Mesothelial cell of epicardium (in vitro differentiated cells): ENCODE measurements at regions not wholly inside any gene's neighbourhood (a gene's known extent, or its start where the extent isn't known, plus 50 kb on each side); places are given as distances from the start of the nearest gene placed in this dataset.

ENCODE experiments used
- DNase-seq, 2 experiments: peaks; one replicate each; pipeline ENCODE4 v3.0.0; 2021; ENCODE audit warnings: low spot score in 2 of 2; ENCODE audit not compliant: unreplicated experiment in 2 of 2
- H3K27ac Mint-ChIP-seq: 2 replicates; pipeline ENCODE4 v1.8.0; 2021; ENCODE audit warnings: mixed read lengths
- H3K27me3 Mint-ChIP-seq: 2 replicates; pipeline ENCODE4 v1.8.0; 2021; ENCODE audit warnings: low read depth, mixed read lengths
- H3K36me3 Mint-ChIP-seq: 2 replicates; pipeline ENCODE4 v1.8.0; 2021; ENCODE audit warnings: mixed read lengths
- H3K4me1 Mint-ChIP-seq: 2 replicates; pipeline ENCODE4 v1.8.0; 2021; ENCODE audit warnings: mixed read lengths
- H3K4me3 Mint-ChIP-seq: 2 replicates; pipeline ENCODE4 v1.8.0; 2021; ENCODE audit warnings: mild to moderate bottlenecking, moderate library complexity, mixed read lengths
- H3K9me3 Mint-ChIP-seq: 2 replicates; pipeline ENCODE4 v1.8.0; 2021; ENCODE audit warnings: mixed read lengths
- TF ChIP-seq, protein P1 (sequence below): fragments of 200-600 bp; sonication (generic); IDR thresholded peaks from one replicate; pipeline ENCODE4 v1.5.0; 2021; ENCODE audit warnings: antibody characterized with exemption; ENCODE audit not compliant: unreplicated experiment

DNA sequence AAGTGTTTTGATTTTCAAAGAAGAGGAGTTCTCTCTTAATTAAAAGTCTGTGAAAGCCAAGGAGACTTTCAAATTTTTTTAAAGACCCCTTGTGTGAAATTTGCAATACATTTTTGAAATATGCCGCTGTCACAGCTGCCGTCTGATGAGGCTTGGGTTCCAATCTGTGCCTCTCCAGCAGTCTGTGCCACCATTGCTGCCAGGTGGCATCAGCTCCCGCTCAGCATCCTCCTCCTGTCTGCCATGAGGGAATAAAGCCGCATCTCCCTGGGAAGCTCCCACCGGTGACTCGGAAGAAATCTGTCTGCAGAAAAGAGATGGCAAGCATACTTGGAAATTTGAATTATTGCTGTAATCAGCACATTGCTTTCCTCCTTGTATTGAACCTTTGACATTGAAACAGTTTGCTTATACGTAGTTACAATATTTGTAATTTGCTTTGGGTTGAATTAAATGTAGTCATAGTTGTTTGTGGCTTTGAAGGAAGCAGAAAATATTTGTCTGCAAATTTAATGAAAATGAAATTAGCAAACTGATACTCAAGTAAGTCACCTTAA lies 145.7 kb upstream of the SNX2 start:
- Mint-ChIP-seq H3K36me3 (peaks cover 5% of the 10 kb centered on the region), H3K27me3 (no peaks in the 10 kb centered on the region), H3K9me3 (peaks cover 8% of the 10 kb centered on the region), H3K4me1 (peaks cover 23% of the 10 kb centered on the region), H3K4me3 (no peak overlapping the region), H3K27ac (no peak overlapping the region)
- TF ChIP-seq, protein P1, sequence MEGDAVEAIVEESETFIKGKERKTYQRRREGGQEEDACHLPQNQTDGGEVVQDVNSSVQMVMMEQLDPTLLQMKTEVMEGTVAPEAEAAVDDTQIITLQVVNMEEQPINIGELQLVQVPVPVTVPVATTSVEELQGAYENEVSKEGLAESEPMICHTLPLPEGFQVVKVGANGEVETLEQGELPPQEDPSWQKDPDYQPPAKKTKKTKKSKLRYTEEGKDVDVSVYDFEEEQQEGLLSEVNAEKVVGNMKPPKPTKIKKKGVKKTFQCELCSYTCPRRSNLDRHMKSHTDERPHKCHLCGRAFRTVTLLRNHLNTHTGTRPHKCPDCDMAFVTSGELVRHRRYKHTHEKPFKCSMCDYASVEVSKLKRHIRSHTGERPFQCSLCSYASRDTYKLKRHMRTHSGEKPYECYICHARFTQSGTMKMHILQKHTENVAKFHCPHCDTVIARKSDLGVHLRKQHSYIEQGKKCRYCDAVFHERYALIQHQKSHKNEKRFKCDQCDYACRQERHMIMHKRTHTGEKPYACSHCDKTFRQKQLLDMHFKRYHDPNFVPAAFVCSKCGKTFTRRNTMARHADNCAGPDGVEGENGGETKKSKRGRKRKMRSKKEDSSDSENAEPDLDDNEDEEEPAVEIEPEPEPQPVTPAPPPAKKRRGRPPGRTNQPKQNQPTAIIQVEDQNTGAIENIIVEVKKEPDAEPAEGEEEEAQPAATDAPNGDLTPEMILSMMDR, result no peak
- no peak for DNase-seq

DNA sequence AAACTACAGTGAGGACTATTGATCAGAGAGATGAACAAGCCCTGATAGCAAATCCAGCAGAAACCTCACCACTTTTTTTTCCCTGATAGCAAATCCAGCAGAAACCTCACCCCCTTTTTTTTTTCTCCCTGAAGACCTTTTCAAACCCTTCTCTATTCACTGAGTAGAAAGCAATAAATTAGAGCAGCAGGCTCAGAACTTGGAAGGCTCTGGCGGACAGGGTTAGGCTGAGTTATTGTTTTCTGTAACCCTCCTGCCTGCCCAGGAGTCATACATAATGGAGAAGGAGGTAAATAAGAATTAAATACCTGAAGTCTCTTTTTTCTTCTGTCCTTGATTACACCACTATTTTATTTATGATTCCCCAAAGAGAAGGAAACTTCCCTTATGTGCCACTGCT lies 136.3 kb upstream of the SNX2 start:
- Mint-ChIP-seq H3K36me3 (peaks cover 11% of the 10 kb centered on the region), H3K4me3 (peak overlapping the region; percentile 3), H3K4me1 (peaks cover 20% of the 10 kb centered on the region), H3K27ac (peak overlapping the region; percentile 91), H3K9me3 (peaks cover 21% of the 10 kb centered on the region), H3K27me3 (no peaks in the 10 kb centered on the region)
- TF ChIP-seq, protein P1, result no peak
- no peak for DNase-seq

DNA sequence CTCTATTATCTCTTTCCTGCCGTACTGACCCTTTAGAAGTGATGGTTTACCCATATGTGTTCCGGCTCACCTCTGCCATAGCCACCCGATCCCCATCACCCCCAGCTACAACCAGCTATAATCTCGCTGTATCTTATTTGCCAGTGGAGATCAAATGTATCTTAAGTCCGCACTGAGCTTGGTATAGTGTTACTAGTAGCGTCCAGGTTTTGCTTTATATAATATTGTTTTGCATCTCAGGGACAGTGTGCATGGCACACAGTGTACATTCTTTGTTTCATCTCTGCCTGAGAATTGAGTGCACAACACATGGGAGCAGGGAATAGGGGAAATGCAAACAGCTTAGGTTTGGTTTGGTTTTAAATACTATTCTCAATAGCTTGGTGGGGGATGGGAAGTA lies 135.8 kb upstream of the SNX2 start:
- peaks cover 21% of the 10 kb centered on the region for H3K9me3 Mint-ChIP-seq
- TF ChIP-seq, protein P1, result no peak
- H3K4me1 Mint-ChIP-seq, result peaks cover 20% of the 10 kb centered on the region
- no peak overlapping the region for H3K4me3 Mint-ChIP-seq
- peak overlapping the region; percentile 91 for H3K27ac Mint-ChIP-seq
- no peak for DNase-seq
- no peaks in the 10 kb centered on the region for H3K27me3 Mint-ChIP-seq
- H3K36me3 Mint-ChIP-seq, result peaks cover 9% of the 10 kb centered on the region

DNA sequence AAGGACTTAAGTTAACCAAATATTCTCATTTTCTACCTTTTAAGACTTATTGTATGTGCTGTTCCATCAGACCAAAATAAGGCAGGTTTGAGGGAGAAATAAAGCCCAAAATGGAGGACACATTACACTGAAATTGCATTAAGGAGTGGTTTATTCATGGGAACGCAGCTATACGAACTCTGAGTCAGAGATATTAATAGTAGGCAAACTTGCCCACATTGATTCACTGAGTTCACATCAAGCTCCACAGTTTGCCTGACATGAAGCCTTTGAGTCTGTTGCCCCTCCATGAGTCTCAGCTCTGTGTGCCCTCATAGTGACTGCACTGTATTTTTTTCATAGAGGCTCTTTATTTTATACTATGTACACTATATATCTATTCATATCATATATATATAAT lies 135.0 kb upstream of the SNX2 start:
- Mint-ChIP-seq H3K27me3 (no peaks in the 10 kb centered on the region), H3K9me3 (peaks cover 16% of the 10 kb centered on the region), H3K27ac (peak overlapping the region; percentile 91), H3K36me3 (peaks cover 9% of the 10 kb centered on the region), H3K4me3 (no peak overlapping the region), H3K4me1 (peaks cover 20% of the 10 kb centered on the region)
- TF ChIP-seq, protein P1, result no peak
- no peak for DNase-seq

DNA sequence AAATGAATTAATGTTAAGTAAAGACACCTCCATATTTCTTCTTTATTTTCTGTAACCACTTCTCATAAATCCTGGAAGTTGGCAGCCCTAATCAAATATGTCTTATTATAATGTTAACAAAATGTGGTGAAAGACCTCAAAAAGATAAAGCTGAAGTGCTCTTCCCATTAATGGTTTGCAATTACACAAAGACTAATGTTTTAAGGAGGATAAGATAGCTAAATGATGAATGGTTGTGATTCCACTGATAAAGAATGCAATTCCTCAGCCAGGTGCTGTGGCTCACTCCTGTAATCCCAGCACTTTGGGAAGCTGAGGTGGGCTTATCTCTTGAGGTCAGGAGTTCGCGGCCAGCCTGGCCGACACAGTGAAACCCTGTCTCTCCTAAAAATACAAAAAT lies 125.8 kb upstream of the SNX2 start:
- peaks cover 29% of the 10 kb centered on the region for H3K9me3 Mint-ChIP-seq
- TF ChIP-seq, protein P1, result no peak

More for the DNA sequence above, 125.8 kb upstream of the SNX2 start:
- H3K4me3 Mint-ChIP-seq, result no peak overlapping the region
- peaks cover 47% of the 10 kb centered on the region for H3K4me1 Mint-ChIP-seq
- H3K27me3 Mint-ChIP-seq, result no peaks in the 10 kb centered on the region
- H3K27ac Mint-ChIP-seq, result peak overlapping the region; percentile 66
- peaks cover 23% of the 10 kb centered on the region for H3K36me3 Mint-ChIP-seq
- no peak for DNase-seq
